Upper lobe of left lung (tissue), 6 donors: ENCODE measurements at regions not wholly inside any gene's neighbourhood (a gene's known extent, or its start where the extent isn't known, plus 50 kb on each side); places are given as distances from the start of the nearest gene placed in this dataset.

Source experiments
- ATAC-seq, 2 donors: fragments of 200-7000 bp; cut with Tn5 transposase; one replicate each; pipeline ENCODE4 v1.9.1; 2022; ENCODE audit warnings: mild to moderate bottlenecking in 2 of 2, moderate library complexity in 2 of 2; ENCODE audit not compliant: low FRiP score in 2 of 2
- DNase-seq, 2 donors: peaks; one replicate each; pipeline ENCODE4 v3.0.0-alpha.2; 2019 to 2020
- H3K27ac ChIP-seq, 4 donors: fragments of 200-600 bp; sonication (generic); one replicate each; pipeline ENCODE4 v1.5.1; 2016 to 2019
- H3K27me3 ChIP-seq, 4 donors: fragments of 200-600 bp; sonication (generic); one replicate each; pipeline ENCODE4 v1.5.1; 2017 to 2019
- H3K36me3 ChIP-seq, 4 donors: fragments of 200-600 bp; sonication (generic); one replicate each; pipeline ENCODE4 v1.5.1; 2016 to 2019
- H3K4me1 ChIP-seq, 4 donors: fragments of 200-600 bp; sonication (generic); one replicate each; pipeline ENCODE4 v1.5.1; 2018 to 2019
- H3K4me3 ChIP-seq, 4 donors: fragments of 200-600 bp; sonication (generic); one replicate each; pipeline ENCODE4 v1.5.1; 2017 to 2019; ENCODE audit warnings: mild to moderate bottlenecking in 2 of 4, moderate library complexity in 1 of 4
- H3K9me3 ChIP-seq, 4 donors: fragments of 200-600 bp; sonication (generic); one replicate each; pipeline ENCODE4 v1.5.1; 2018 to 2019
- CTCF ChIP-seq, 6 experiments: fragments of 450-650 bp in 4 of 6; fragments of 200-600 bp in 2 of 6; sonication (generic) in 2 of 6; IDR thresholded peaks; one replicate each; pipeline ENCODE4 v1.5.1; 2016 to 2019; ENCODE audit warnings: antibody characterized with exemption in 6 of 6
- EP300 ChIP-seq, 4 donors: sonication (generic); formaldehyde crosslinking; IDR thresholded peaks; one replicate each; pipeline ENCODE4 v1.5.1; 2017; ENCODE audit warnings: antibody characterized with exemption in 4 of 4, control low read depth in 2 of 4
- POLR2A ChIP-seq, 4 donors: fragments of 450-650 bp; IDR thresholded peaks; one replicate each; pipeline ENCODE4 v1.5.1; 2016 to 2017; ENCODE audit warnings: antibody characterized with exemption in 4 of 4, mild to moderate bottlenecking in 2 of 4
- POLR2AphosphoS5 ChIP-seq, 2 donors: sonication (generic); formaldehyde crosslinking; IDR thresholded peaks; one replicate each; pipeline ENCODE4 v1.5.1; 2017; ENCODE audit warnings: antibody characterized with exemption in 2 of 2
- WGBS, 2 donors: methylation state at CpG; one replicate each; pipeline ENCODE4 v1.1.5; 2017 to 2018; 5-methylcytosine and 5-hydroxymethylcytosine counted together
- donor health status: DM: no; HTN: no; CAD: no; lungs with moderate emphysema.
- donor health status: DM: no; HTN: yes; CAD: no; lungs with severe emphysema.

GRCh38 chr2:43136876-43137275 is 89.5 kb downstream of the ZFP36L2 start:
- Histone ChIP-seq H3K9me3 (no peaks in the 10 kb centered on the region), H3K4me3 (no peak overlapping the region), H3K27me3 (no peaks in the 10 kb centered on the region), H3K4me1 (peaks cover 58 to 80% (median 62%) of the 10 kb centered on the region in 4 donors), H3K36me3 (no peaks in the 10 kb centered on the region), H3K27ac (peak overlapping the region; percentile 36 to 88 (median 73))
- TF ChIP-seq CTCF (IDR thresholded peaks at IDR 0.05) (no peak), POLR2AphosphoS5 (IDR thresholded peaks at IDR 0.05) (peak in 1 of 2 donors; percentile 29), POLR2A (IDR thresholded peaks at IDR 0.05) (peak in 1 of 4 donors; percentile 40), EP300 (IDR thresholded peaks at IDR 0.05) (no peak)
- DNase-seq (peak in 1 of 2 donors; percentile 60), ATAC-seq (no peak)
- WGBS, 2 donors: 78 to 84% methylated on average over 10 of the region's 10 CpGs

GRCh38 chr2:43136011-43136799 is 90.2 kb downstream of the ZFP36L2 start:
- Histone ChIP-seq H3K27me3 (no peaks in the 10 kb centered on the region), H3K4me1 (peaks cover 65 to 87% (median 69%) of the 10 kb centered on the region in 4 donors), H3K4me3 (no peak overlapping the region), H3K9me3 (no peaks in the 10 kb centered on the region), H3K36me3 (no peaks in the 10 kb centered on the region), H3K27ac (peak overlapping the region; percentile 36 to 88 (median 73))
- DNase-seq (no peak), ATAC-seq (no peak)
- TF ChIP-seq EP300 (IDR thresholded peaks at IDR 0.05) (no peak), CTCF (IDR thresholded peaks at IDR 0.05) (no peak), POLR2A (IDR thresholded peaks at IDR 0.05) (no peak), POLR2AphosphoS5 (IDR thresholded peaks at IDR 0.05) (no peak)
- 84% methylated on average over 8 to 11 of the region's 11 CpGs for WGBS, 2 donors

- WGBS, 2 donors: 56 to 62% methylated on average over 6 of the region's 6 CpGs
- H3K27me3 ChIP-seq: no peaks in the 10 kb centered on the region
- TF ChIP-seq POLR2AphosphoS5 (IDR thresholded peaks at IDR 0.05) (peak in 1 of 2 donors; percentile 18), EP300 (IDR thresholded peaks at IDR 0.05) (no peak), CTCF (IDR thresholded peaks at IDR 0.05) (no peak)
- no peak overlapping the region for H3K4me3 ChIP-seq
- peaks cover 69 to 91% (median 71%) of the 10 kb centered on the region in 4 donors for H3K4me1 ChIP-seq
- H3K36me3 ChIP-seq: no peaks in the 10 kb centered on the region
- H3K27ac ChIP-seq: peak overlapping the region; percentile 36 to 88 (median 73)
- DNase-seq (no peak), ATAC-seq (no peak)
- no peaks in the 10 kb centered on the region for H3K9me3 ChIP-seq
Observed at GRCh38 chr2:43135583-43135982, 90.8 kb downstream of the ZFP36L2 start.

- H3K9me3 ChIP-seq: no peaks in the 10 kb centered on the region
- peaks cover 69 to 91% (median 71%) of the 10 kb centered on the region in 4 donors for H3K4me1 ChIP-seq
- TF ChIP-seq EP300 (IDR thresholded peaks at IDR 0.05) (no peak), CTCF (IDR thresholded peaks at IDR 0.05) (no peak), POLR2A (IDR thresholded peaks at IDR 0.05) (no peak), POLR2AphosphoS5 (IDR thresholded peaks at IDR 0.05) (no peak)
- ATAC-seq (no peak), DNase-seq (peak in 1 of 2 donors; percentile 77)
- no peak overlapping the region for H3K4me3 ChIP-seq
- peak overlapping the region; percentile 79 to 92 (median 88) for H3K27ac ChIP-seq
- no peaks in the 10 kb centered on the region for H3K27me3 ChIP-seq
- WGBS, 2 donors: 72 to 89% methylated on average over 3 to 9 of the region's 9 CpGs
- no peaks in the 10 kb centered on the region for H3K36me3 ChIP-seq
Observed at GRCh38 chr2:43134571-43134889, 91.9 kb downstream of the ZFP36L2 start.
